SK-N-SH treated with all-trans-retinoic acid at 6 μM for 48 hours (cell line): ENCODE measurements at regions not wholly inside any gene's neighbourhood (a gene's known extent, or its start where the extent isn't known, plus 50 kb on each side); places are given as distances from the start of the nearest gene placed in this dataset.

ENCODE experiments used
- ARNTL ChIP-seq: fragments of 450-650 bp; formaldehyde crosslinking; IDR thresholded peaks from 2 replicates; pipeline ENCODE4 v1.5.0; 2020; ENCODE audit warnings: low read depth, mild to moderate bottlenecking, moderate library complexity, borderline replicate concordance
- CSDC2 ChIP-seq: fragments of 250-450 bp; sonication (Bioruptor Pico); IDR thresholded peaks from 2 replicates; pipeline ENCODE4 v1.5.0; 2020; ENCODE audit warnings: mild to moderate bottlenecking, moderate library complexity
- RARB ChIP-seq: fragments of 250-450 bp; sonication (Bioruptor Pico); IDR thresholded peaks from 2 replicates; pipeline ENCODE4 v1.8.0; 2021; ENCODE audit warnings: mild to moderate bottlenecking, moderate library complexity
- ZFP30 ChIP-seq: fragments of 450-650 bp; formaldehyde crosslinking; IDR thresholded peaks from 2 replicates; pipeline ENCODE4 v1.5.0; 2022; ENCODE audit warnings: mild to moderate bottlenecking, moderate library complexity
- ZNF565 ChIP-seq: fragments of 450-650 bp; formaldehyde crosslinking; conservative IDR thresholded peaks from 2 replicates; pipeline ENCODE4 v1.5.0; 2020; ENCODE audit warnings: low read depth, mild to moderate bottlenecking, moderate library complexity
- TF ChIP-seq, protein P1 (sequence below): fragments of 250-450 bp; sonication (Bioruptor Pico); IDR thresholded peaks from 2 replicates; pipeline ENCODE4 v1.8.0; 2021; ENCODE audit warnings: low read depth, mild to moderate bottlenecking, moderate library complexity, borderline replicate concordance
- TF ChIP-seq, protein P2 (sequence below): fragments of 250-450 bp; sonication (Bioruptor Pico); IDR thresholded peaks from 2 replicates; pipeline ENCODE4 v1.5.1; 2020; ENCODE audit warnings: low read depth, mild to moderate bottlenecking, moderate library complexity
- TF ChIP-seq, protein P3 (sequence below): fragments of 250-450 bp; sonication (Bioruptor Pico); IDR thresholded peaks from 2 replicates; pipeline ENCODE4 v1.5.0; 2020; ENCODE audit warnings: mild to moderate bottlenecking, moderate library complexity
- TF ChIP-seq, protein P4 (sequence below): fragments of 250-450 bp; sonication (Bioruptor Pico); IDR thresholded peaks from 2 replicates; pipeline ENCODE4 v1.8.0; 2020; ENCODE audit warnings: mild to moderate bottlenecking, moderate library complexity, borderline replicate concordance

DNA sequence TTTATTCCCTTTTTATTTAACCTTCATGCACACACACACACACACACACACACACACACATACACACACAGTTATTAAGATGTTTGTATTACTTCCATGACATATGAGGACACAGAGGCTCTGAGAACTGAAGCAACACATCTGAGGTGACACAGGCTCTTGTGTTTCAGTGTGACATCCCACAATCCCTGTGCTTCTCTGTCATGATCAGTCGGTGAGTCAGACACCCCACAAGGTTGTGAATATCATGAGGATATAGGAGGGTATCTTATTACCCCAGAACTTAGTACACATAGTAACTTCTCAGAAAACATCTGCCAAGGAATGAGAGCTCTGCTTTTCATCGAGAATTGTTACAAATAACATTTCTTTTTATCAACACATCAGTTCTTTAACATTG is 459.3 kb downstream of the PLPP3 start:
- TF ChIP-seq, protein P1, sequence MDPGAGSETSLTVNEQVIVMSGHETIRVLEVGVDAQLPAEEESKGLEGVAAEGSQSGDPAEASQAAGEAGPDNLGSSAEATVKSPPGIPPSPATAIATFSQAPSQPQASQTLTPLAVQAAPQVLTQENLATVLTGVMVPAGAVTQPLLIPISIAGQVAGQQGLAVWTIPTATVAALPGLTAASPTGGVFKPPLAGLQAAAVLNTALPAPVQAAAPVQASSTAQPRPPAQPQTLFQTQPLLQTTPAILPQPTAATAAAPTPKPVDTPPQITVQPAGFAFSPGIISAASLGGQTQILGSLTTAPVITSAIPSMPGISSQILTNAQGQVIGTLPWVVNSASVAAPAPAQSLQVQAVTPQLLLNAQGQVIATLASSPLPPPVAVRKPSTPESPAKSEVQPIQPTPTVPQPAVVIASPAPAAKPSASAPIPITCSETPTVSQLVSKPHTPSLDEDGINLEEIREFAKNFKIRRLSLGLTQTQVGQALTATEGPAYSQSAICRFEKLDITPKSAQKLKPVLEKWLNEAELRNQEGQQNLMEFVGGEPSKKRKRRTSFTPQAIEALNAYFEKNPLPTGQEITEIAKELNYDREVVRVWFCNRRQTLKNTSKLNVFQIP = no peak
- TF ChIP-seq RARB (CRISPR knock-in tag) (no peak), ZFP30 (no peak), CSDC2 (no peak), ARNTL (CRISPR knock-in tag) (no peak), ZNF565 (CRISPR knock-in tag) (no peak)
- TF ChIP-seq, protein P2, sequence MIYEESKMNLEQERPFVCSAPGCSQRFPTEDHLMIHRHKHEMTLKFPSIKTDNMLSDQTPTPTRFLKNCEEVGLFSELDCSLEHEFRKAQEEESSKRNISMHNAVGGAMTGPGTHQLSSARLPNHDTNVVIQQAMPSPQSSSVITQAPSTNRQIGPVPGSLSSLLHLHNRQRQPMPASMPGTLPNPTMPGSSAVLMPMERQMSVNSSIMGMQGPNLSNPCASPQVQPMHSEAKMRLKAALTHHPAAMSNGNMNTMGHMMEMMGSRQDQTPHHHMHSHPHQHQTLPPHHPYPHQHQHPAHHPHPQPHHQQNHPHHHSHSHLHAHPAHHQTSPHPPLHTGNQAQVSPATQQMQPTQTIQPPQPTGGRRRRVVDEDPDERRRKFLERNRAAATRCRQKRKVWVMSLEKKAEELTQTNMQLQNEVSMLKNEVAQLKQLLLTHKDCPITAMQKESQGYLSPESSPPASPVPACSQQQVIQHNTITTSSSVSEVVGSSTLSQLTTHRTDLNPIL (CRISPR knock-in tag) = no peak
- TF ChIP-seq, protein P3, sequence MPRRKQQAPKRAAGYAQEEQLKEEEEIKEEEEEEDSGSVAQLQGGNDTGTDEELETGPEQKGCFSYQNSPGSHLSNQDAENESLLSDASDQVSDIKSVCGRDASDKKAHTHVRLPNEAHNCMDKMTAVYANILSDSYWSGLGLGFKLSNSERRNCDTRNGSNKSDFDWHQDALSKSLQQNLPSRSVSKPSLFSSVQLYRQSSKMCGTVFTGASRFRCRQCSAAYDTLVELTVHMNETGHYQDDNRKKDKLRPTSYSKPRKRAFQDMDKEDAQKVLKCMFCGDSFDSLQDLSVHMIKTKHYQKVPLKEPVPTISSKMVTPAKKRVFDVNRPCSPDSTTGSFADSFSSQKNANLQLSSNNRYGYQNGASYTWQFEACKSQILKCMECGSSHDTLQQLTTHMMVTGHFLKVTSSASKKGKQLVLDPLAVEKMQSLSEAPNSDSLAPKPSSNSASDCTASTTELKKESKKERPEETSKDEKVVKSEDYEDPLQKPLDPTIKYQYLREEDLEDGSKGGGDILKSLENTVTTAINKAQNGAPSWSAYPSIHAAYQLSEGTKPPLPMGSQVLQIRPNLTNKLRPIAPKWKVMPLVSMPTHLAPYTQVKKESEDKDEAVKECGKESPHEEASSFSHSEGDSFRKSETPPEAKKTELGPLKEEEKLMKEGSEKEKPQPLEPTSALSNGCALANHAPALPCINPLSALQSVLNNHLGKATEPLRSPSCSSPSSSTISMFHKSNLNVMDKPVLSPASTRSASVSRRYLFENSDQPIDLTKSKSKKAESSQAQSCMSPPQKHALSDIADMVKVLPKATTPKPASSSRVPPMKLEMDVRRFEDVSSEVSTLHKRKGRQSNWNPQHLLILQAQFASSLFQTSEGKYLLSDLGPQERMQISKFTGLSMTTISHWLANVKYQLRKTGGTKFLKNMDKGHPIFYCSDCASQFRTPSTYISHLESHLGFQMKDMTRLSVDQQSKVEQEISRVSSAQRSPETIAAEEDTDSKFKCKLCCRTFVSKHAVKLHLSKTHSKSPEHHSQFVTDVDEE = no peak
- TF ChIP-seq, protein P4, sequence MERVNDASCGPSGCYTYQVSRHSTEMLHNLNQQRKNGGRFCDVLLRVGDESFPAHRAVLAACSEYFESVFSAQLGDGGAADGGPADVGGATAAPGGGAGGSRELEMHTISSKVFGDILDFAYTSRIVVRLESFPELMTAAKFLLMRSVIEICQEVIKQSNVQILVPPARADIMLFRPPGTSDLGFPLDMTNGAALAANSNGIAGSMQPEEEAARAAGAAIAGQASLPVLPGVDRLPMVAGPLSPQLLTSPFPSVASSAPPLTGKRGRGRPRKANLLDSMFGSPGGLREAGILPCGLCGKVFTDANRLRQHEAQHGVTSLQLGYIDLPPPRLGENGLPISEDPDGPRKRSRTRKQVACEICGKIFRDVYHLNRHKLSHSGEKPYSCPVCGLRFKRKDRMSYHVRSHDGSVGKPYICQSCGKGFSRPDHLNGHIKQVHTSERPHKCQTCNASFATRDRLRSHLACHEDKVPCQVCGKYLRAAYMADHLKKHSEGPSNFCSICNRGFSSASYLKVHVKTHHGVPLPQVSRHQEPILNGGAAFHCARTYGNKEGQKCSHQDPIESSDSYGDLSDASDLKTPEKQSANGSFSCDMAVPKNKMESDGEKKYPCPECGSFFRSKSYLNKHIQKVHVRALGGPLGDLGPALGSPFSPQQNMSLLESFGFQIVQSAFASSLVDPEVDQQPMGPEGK = no peak
